Hepatocyte (in vitro differentiated cells): ENCODE measurements at regions not wholly inside any gene's neighbourhood (a gene's known extent, or its start where the extent isn't known, plus 50 kb on each side); places are given as distances from the start of the nearest gene placed in this dataset.

Experiments
- CTCF ChIP-seq: fragments of 200-600 bp; sonication (generic); IDR thresholded peaks from 2 replicates; pipeline ENCODE4 v1.5.1; 2016; ENCODE audit warnings: antibody characterized with exemption, mild to moderate bottlenecking; ENCODE audit not compliant: poor library complexity
- EZH2 ChIP-seq: fragments of 200-600 bp; sonication (generic); IDR thresholded peaks from 2 replicates; pipeline ENCODE4 v1.6.1; 2016; ENCODE audit warnings: antibody characterized with exemption, mild to moderate bottlenecking, borderline replicate concordance

GRCh38 chr6:109291902-109292301, 90.4 kb downstream of the CD164 start:
- TF ChIP-seq CTCF (no peak), EZH2 (no peak)
